Right lobe of liver (tissue), 4 donors: ENCODE measurements at regions not wholly inside any gene's neighbourhood (a gene's known extent, or its start where the extent isn't known, plus 50 kb on each side); places are given as distances from the start of the nearest gene placed in this dataset.
"Not testable (repeated sequence)": the region's sequence is repeated elsewhere in the genome, so short reads cannot be mapped to it uniquely, and the experiment has no call there.

ENCODE experiments used
- POLR2A ChIP-seq: fragments of 450-650 bp; IDR thresholded peaks from one replicate; pipeline ENCODE4 v1.6.1; 2017; ENCODE audit warnings: antibody characterized with exemption, mild to moderate bottlenecking
- TF ChIP-seq, protein P1 (sequence below), 4 donors: fragments of 200-600 bp in 3 of 4; fragments of 450-650 bp in 1 of 4; IDR thresholded peaks; one replicate each; pipeline versions ENCODE4 v1.5.1 to v1.8.0; 2016 to 2022; ENCODE audit warnings: antibody characterized with exemption in 4 of 4, mild to moderate bottlenecking in 2 of 4
- donor health status: DM: no; HTN: no; CAD: no.
- donor health status: DM: no; HTN: no; CAD: no.
- donor health status: DM: no; HTN: yes; CAD: no.

DNA sequence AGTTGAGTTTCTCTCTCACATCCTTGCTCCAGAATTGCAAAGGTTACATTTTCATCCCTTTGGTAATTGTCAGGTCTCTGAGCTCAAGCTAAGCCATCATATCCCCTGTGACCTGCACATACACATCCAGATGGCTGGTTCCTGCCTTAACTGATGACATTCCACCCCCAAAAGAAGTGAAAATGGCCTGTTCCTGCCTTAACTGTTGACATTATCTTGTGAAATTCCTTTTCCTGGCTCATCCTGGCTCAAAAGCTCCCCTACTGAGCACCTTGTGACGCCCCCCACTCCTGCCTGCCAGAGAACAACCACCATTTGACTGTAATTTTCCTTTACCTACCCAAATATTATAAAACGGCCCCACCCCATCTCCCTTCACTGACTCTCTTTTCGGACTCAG, 231.4 kb upstream of the ISX start:
- TF ChIP-seq, protein P1, sequence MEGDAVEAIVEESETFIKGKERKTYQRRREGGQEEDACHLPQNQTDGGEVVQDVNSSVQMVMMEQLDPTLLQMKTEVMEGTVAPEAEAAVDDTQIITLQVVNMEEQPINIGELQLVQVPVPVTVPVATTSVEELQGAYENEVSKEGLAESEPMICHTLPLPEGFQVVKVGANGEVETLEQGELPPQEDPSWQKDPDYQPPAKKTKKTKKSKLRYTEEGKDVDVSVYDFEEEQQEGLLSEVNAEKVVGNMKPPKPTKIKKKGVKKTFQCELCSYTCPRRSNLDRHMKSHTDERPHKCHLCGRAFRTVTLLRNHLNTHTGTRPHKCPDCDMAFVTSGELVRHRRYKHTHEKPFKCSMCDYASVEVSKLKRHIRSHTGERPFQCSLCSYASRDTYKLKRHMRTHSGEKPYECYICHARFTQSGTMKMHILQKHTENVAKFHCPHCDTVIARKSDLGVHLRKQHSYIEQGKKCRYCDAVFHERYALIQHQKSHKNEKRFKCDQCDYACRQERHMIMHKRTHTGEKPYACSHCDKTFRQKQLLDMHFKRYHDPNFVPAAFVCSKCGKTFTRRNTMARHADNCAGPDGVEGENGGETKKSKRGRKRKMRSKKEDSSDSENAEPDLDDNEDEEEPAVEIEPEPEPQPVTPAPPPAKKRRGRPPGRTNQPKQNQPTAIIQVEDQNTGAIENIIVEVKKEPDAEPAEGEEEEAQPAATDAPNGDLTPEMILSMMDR (IDR thresholded peaks at IDR 0.05): not testable (repeated sequence)
- not testable (repeated sequence) for TF ChIP-seq POLR2A
